ENCODE measurements at regions not wholly inside any gene's neighbourhood (a gene's known extent, or its start where the extent isn't known, plus 50 kb on each side); places are given as distances from the start of the nearest gene placed in this dataset.

DNA sequence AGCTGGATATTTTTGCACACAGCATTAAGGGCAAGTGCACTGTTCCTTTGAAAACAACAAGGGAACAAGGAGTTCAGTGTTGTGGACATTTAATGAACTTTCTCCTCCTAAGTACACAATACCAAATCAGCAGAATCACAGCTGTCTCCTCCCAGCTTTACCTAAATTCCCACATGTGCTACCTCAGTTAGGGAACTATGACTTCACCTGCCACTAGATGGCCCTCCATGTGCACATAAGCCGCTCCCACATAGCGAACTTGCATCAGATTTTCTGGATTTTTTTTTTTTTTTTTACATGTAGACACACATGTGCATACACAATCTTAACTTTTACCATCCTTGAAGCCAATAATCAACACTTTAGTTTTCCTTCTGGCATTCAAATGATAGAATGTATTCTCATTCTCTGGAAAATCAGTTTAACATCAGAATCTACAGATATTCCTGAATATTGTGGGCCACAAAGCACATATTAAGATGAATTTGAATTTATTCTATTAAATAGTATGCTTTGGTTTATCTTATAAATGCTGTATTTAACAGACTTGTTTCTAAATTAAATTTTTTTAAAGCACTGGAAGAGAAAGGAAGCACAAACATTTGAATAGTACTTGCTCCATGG lies 123.6 kb downstream of the PALM2AKAP2 start (continued):
- TF ChIP-seq, protein P1, sequence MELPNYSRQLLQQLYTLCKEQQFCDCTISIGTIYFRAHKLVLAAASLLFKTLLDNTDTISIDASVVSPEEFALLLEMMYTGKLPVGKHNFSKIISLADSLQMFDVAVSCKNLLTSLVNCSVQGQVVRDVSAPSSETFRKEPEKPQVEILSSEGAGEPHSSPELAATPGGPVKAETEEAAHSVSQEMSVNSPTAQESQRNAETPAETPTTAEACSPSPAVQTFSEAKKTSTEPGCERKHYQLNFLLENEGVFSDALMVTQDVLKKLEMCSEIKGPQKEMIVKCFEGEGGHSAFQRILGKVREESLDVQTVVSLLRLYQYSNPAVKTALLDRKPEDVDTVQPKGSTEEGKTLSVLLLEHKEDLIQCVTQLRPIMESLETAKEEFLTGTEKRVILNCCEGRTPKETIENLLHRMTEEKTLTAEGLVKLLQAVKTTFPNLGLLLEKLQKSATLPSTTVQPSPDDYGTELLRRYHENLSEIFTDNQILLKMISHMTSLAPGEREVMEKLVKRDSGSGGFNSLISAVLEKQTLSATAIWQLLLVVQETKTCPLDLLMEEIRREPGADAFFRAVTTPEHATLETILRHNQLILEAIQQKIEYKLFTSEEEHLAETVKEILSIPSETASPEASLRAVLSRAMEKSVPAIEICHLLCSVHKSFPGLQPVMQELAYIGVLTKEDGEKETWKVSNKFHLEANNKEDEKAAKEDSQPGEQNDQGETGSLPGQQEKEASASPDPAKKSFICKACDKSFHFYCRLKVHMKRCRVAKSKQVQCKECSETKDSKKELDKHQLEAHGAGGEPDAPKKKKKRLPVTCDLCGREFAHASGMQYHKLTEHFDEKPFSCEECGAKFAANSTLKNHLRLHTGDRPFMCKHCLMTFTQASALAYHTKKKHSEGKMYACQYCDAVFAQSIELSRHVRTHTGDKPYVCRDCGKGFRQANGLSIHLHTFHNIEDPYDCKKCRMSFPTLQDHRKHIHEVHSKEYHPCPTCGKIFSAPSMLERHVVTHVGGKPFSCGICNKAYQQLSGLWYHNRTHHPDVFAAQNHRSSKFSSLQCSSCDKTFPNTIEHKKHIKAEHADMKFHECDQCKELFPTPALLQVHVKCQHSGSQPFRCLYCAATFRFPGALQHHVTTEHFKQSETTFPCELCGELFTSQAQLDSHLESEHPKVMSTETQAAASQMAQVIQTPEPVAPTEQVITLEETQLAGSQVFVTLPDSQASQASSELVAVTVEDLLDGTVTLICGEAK (IDR thresholded peaks at IDR 0.05; ENCODE audit: borderline replicate concordance) = no peak
- TF ChIP-seq IKZF2 (IDR thresholded peaks at IDR 0.05) (peak in 1 of 2 experiments; percentile 27; a peak in 1 of 4 replicates), CREB1 (IDR thresholded peaks at IDR 0.05; ENCODE audit: low read depth) (no peak), SPI1 (IDR thresholded peaks at IDR 0.05; ENCODE audit: borderline replicate concordance, insufficient read depth, low read depth, low read length) (no peak), GABPA (IDR thresholded peaks at IDR 0.05; ENCODE audit: low read depth) (no peak), NR2C2 (IDR thresholded peaks at IDR 0.05; ENCODE audit: borderline replicate concordance, control insufficient read depth, insufficient read length, low read depth) (no peak), SMARCA5 (IDR thresholded peaks at IDR 0.05) (no peak), EED (IDR thresholded peaks at IDR 0.05; ENCODE audit: low read depth) (no peak), ZNF24 (IDR thresholded peaks at IDR 0.05) (no peak), CEBPB (IDR thresholded peaks at IDR 0.05; ENCODE audit: borderline replicate concordance in 1 of 2, low read depth in 2 of 2, low read length in 2 of 2) (no peak)
- TF ChIP-seq, protein P2, sequence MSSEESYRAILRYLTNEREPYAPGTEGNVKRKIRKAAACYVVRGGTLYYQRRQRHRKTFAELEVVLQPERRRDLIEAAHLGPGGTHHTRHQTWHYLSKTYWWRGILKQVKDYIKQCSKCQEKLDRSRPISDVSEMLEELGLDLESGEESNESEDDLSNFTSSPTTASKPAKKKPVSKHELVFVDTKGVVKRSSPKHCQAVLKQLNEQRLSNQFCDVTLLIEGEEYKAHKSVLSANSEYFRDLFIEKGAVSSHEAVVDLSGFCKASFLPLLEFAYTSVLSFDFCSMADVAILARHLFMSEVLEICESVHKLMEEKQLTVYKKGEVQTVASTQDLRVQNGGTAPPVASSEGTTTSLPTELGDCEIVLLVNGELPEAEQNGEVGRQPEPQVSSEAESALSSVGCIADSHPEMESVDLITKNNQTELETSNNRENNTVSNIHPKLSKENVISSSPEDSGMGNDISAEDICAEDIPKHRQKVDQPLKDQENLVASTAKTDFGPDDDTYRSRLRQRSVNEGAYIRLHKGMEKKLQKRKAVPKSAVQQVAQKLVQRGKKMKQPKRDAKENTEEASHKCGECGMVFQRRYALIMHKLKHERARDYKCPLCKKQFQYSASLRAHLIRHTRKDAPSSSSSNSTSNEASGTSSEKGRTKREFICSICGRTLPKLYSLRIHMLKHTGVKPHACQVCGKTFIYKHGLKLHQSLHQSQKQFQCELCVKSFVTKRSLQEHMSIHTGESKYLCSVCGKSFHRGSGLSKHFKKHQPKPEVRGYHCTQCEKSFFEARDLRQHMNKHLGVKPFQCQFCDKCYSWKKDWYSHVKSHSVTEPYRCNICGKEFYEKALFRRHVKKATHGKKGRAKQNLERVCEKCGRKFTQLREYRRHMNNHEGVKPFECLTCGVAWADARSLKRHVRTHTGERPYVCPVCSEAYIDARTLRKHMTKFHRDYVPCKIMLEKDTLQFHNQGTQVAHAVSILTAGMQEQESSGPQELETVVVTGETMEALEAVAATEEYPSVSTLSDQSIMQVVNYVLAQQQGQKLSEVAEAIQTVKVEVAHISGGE (CRISPR knock-in tag; IDR thresholded peaks at IDR 0.05) = no peak
- TF ChIP-seq, protein P3, sequence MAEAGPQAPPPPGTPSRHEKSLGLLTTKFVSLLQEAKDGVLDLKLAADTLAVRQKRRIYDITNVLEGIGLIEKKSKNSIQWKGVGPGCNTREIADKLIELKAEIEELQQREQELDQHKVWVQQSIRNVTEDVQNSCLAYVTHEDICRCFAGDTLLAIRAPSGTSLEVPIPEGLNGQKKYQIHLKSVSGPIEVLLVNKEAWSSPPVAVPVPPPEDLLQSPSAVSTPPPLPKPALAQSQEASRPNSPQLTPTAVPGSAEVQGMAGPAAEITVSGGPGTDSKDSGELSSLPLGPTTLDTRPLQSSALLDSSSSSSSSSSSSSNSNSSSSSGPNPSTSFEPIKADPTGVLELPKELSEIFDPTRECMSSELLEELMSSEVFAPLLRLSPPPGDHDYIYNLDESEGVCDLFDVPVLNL (IDR thresholded peaks at IDR 0.05; ENCODE audit: low read depth, low read length) = no peak
- TF ChIP-seq, protein P4, sequence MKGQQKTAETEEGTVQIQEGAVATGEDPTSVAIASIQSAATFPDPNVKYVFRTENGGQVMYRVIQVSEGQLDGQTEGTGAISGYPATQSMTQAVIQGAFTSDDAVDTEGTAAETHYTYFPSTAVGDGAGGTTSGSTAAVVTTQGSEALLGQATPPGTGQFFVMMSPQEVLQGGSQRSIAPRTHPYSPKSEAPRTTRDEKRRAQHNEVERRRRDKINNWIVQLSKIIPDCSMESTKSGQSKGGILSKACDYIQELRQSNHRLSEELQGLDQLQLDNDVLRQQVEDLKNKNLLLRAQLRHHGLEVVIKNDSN (IDR thresholded peaks at IDR 0.05; ENCODE audit: borderline replicate concordance, extremely low read length, insufficient read depth, low read depth, low read length) = no peak
- TF ChIP-seq, protein P5, sequence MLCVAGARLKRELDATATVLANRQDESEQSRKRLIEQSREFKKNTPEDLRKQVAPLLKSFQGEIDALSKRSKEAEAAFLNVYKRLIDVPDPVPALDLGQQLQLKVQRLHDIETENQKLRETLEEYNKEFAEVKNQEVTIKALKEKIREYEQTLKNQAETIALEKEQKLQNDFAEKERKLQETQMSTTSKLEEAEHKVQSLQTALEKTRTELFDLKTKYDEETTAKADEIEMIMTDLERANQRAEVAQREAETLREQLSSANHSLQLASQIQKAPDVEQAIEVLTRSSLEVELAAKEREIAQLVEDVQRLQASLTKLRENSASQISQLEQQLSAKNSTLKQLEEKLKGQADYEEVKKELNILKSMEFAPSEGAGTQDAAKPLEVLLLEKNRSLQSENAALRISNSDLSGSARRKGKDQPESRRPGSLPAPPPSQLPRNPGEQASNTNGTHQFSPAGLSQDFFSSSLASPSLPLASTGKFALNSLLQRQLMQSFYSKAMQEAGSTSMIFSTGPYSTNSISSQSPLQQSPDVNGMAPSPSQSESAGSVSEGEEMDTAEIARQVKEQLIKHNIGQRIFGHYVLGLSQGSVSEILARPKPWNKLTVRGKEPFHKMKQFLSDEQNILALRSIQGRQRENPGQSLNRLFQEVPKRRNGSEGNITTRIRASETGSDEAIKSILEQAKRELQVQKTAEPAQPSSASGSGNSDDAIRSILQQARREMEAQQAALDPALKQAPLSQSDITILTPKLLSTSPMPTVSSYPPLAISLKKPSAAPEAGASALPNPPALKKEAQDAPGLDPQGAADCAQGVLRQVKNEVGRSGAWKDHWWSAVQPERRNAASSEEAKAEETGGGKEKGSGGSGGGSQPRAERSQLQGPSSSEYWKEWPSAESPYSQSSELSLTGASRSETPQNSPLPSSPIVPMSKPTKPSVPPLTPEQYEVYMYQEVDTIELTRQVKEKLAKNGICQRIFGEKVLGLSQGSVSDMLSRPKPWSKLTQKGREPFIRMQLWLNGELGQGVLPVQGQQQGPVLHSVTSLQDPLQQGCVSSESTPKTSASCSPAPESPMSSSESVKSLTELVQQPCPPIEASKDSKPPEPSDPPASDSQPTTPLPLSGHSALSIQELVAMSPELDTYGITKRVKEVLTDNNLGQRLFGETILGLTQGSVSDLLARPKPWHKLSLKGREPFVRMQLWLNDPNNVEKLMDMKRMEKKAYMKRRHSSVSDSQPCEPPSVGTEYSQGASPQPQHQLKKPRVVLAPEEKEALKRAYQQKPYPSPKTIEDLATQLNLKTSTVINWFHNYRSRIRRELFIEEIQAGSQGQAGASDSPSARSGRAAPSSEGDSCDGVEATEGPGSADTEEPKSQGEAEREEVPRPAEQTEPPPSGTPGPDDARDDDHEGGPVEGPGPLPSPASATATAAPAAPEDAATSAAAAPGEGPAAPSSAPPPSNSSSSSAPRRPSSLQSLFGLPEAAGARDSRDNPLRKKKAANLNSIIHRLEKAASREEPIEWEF (IDR thresholded peaks at IDR 0.05; ENCODE audit: insufficient replicate concordance, low read depth, low read length) = no peak
